ENCODE measurements at regions not wholly inside any gene's neighbourhood (a gene's known extent, or its start where the extent isn't known, plus 50 kb on each side); places are given as distances from the start of the nearest gene placed in this dataset.
A peak's percentile ranks its signal among the peaks of the same experiment; 100 is the strongest.

- Histone ChIP-seq H2AFZ (ENCODE audit: low read depth, low read length) (0 out of 2 replicates have a peak overlapping the region, but pooled peaks have one; percentile 15), H4K20me1 (ENCODE audit: insufficient read depth, low read length) (no peaks in the 10 kb centered on the region), H3K4me3 (ENCODE audit: low read length) (no peak overlapping the region), H3K4me2 (ENCODE audit: low read length) (peak overlapping the region; percentile 29), H3K27ac (ENCODE audit: low read length) (no peak overlapping the region), H3K4me1 (ENCODE audit: low read length) (peaks cover 13% of the 10 kb centered on the region), H3K9ac (ENCODE audit: low read length) (no peak overlapping the region), H3K9me3 (ENCODE audit: insufficient read depth, low read length) (no peaks in the 10 kb centered on the region), H3K79me2 (ENCODE audit: low read length) (no peaks in the 10 kb centered on the region), H3K27me3 (ENCODE audit: low read depth, low read length) (no peaks in the 10 kb centered on the region), H3K36me3 (replicated peaks; ENCODE audit: low read depth, low read length) (no peaks in the 10 kb centered on the region)
- no peak for TF ChIP-seq EZH2phosphoT487 (IDR thresholded peaks at IDR 0.05; ENCODE audit: low read depth)
- TF ChIP-seq, protein P1, sequence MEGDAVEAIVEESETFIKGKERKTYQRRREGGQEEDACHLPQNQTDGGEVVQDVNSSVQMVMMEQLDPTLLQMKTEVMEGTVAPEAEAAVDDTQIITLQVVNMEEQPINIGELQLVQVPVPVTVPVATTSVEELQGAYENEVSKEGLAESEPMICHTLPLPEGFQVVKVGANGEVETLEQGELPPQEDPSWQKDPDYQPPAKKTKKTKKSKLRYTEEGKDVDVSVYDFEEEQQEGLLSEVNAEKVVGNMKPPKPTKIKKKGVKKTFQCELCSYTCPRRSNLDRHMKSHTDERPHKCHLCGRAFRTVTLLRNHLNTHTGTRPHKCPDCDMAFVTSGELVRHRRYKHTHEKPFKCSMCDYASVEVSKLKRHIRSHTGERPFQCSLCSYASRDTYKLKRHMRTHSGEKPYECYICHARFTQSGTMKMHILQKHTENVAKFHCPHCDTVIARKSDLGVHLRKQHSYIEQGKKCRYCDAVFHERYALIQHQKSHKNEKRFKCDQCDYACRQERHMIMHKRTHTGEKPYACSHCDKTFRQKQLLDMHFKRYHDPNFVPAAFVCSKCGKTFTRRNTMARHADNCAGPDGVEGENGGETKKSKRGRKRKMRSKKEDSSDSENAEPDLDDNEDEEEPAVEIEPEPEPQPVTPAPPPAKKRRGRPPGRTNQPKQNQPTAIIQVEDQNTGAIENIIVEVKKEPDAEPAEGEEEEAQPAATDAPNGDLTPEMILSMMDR (IDR thresholded peaks at IDR 0.05; ENCODE audit: low read depth, low read length) = no peak
Observed at GRCh38 chr12:91422127-91422526, 239.5 kb upstream of the DCN start.

DNA sequence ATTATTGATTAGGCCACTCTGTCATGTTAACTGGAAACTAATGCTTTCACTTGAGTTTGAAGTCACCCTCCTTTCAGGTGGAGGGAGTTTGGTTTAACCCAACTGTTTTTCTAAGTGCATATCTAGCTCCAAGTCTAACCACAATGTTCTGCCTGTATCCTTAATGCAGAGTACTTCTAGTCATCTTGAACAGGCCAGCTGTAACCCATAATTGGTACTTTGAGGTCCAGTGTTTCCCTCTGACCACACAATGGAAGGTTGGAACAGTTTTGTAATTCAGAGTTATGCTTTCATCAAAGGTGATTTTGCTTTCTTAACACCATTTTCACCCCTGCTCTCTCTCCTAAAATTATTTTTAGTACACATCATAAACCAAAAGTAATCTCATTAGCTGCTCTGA, 237.2 kb upstream of the DCN start:
- H3K27ac ChIP-seq (ENCODE audit: low read length) = no peak overlapping the region
- H3K4me2 ChIP-seq (ENCODE audit: low read length) = no peak overlapping the region
- no peak overlapping the region for H3K9ac ChIP-seq (ENCODE audit: low read length)
- no peaks in the 10 kb centered on the region for H3K79me2 ChIP-seq (ENCODE audit: low read length)
- H3K4me3 ChIP-seq (ENCODE audit: low read length) = no peak overlapping the region
- no peaks in the 10 kb centered on the region for H3K9me3 ChIP-seq (ENCODE audit: insufficient read depth, low read length)
- no peaks in the 10 kb centered on the region for H3K36me3 ChIP-seq (replicated peaks; ENCODE audit: low read depth, low read length)
- H2AFZ ChIP-seq (ENCODE audit: low read depth, low read length) = no peak overlapping the region
- H4K20me1 ChIP-seq (ENCODE audit: insufficient read depth, low read length) = no peaks in the 10 kb centered on the region
- TF ChIP-seq, protein P1 (IDR thresholded peaks at IDR 0.05; ENCODE audit: low read depth, low read length) = no peak
- TF ChIP-seq EZH2phosphoT487 (IDR thresholded peaks at IDR 0.05; ENCODE audit: low read depth) = no peak
- no peaks in the 10 kb centered on the region for H3K27me3 ChIP-seq (ENCODE audit: low read depth, low read length)
- H3K4me1 ChIP-seq (ENCODE audit: low read length) = peaks cover 13% of the 10 kb centered on the region

- Histone ChIP-seq H3K4me1 (ENCODE audit: low read length) (peaks cover 13% of the 10 kb centered on the region), H3K4me3 (ENCODE audit: low read length) (no peak overlapping the region), H3K9me3 (ENCODE audit: insufficient read depth, low read length) (no peaks in the 10 kb centered on the region), H3K27ac (ENCODE audit: low read length) (no peak overlapping the region), H3K4me2 (ENCODE audit: low read length) (no peak overlapping the region), H3K27me3 (ENCODE audit: low read depth, low read length) (no peaks in the 10 kb centered on the region), H3K79me2 (ENCODE audit: low read length) (no peaks in the 10 kb centered on the region), H3K9ac (ENCODE audit: low read length) (no peak overlapping the region), H2AFZ (ENCODE audit: low read depth, low read length) (no peak overlapping the region), H4K20me1 (ENCODE audit: insufficient read depth, low read length) (no peaks in the 10 kb centered on the region), H3K36me3 (replicated peaks; ENCODE audit: low read depth, low read length) (no peaks in the 10 kb centered on the region)
- TF ChIP-seq, protein P1 (IDR thresholded peaks at IDR 0.05; ENCODE audit: low read depth, low read length) = no peak
Observed at GRCh38 chr12:91418221-91419090, 235.8 kb upstream of the DCN start.

DNA sequence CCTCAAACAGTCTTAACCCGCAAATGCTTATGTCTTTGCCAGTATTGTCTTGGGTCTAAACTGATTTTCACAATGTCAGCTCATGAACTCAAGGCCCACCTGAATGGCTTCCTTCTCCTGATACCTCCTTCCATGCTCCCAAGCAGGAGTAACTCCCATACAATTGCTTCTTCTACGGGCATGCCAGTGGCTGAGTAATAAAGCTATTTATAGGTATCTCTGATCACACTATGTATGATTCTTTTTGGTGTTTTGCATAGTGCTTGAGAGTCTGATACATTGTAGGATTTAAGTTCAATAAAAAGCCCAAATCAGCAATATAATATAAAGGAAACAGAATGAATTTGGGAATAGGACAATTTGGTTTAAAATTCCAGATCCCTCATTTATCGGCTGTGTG, 235.0 kb upstream of the DCN start:
- TF ChIP-seq EZH2phosphoT487 (IDR thresholded peaks at IDR 0.05; ENCODE audit: low read depth) = no peak
- TF ChIP-seq, protein P1 (IDR thresholded peaks at IDR 0.05; ENCODE audit: low read depth, low read length) = no peak

More for the DNA sequence above, 235.0 kb upstream of the DCN start:
- Histone ChIP-seq H3K4me1 (ENCODE audit: low read length) (peaks cover 13% of the 10 kb centered on the region), H3K27ac (ENCODE audit: low read length) (no peak overlapping the region), H3K79me2 (ENCODE audit: low read length) (no peaks in the 10 kb centered on the region), H3K27me3 (ENCODE audit: low read depth, low read length) (no peaks in the 10 kb centered on the region), H4K20me1 (ENCODE audit: insufficient read depth, low read length) (no peaks in the 10 kb centered on the region), H3K36me3 (replicated peaks; ENCODE audit: low read depth, low read length) (no peaks in the 10 kb centered on the region), H3K4me2 (ENCODE audit: low read length) (no peak overlapping the region), H3K9ac (ENCODE audit: low read length) (no peak overlapping the region), H3K4me3 (ENCODE audit: low read length) (no peak overlapping the region), H2AFZ (ENCODE audit: low read depth, low read length) (no peak overlapping the region), H3K9me3 (ENCODE audit: insufficient read depth, low read length) (no peaks in the 10 kb centered on the region)

Measured in OCI-LY3 (cell line).